T-helper 2 cell treated with Interferon-gamma antibody and Interleukin-4, amounts not matched to agents 5 μg/mL and 100 μg/mL, for 36 hours (primary cell): ENCODE measurements at regions not wholly inside any gene's neighbourhood (a gene's known extent, or its start where the extent isn't known, plus 50 kb on each side); places are given as distances from the start of the nearest gene placed in this dataset.

Experiments
- DNase-seq: peaks from one replicate; pipeline ENCODE4 v3.0.0; 2021; ENCODE audit warnings: low spot score
- H3K27ac Mint-ChIP-seq: one replicate; pipeline ENCODE4 v1.8.0; 2021; ENCODE audit warnings: mild to moderate bottlenecking, mixed read lengths
- H3K27me3 Mint-ChIP-seq: one replicate; pipeline ENCODE4 v1.8.0; 2021; ENCODE audit warnings: low read depth, mixed read lengths
- H3K36me3 Mint-ChIP-seq: one replicate; pipeline ENCODE4 v1.8.0; 2021; ENCODE audit warnings: low read depth, mixed read lengths
- H3K4me1 Mint-ChIP-seq: one replicate; pipeline ENCODE4 v1.8.0; 2021; ENCODE audit warnings: low read depth, mixed read lengths
- H3K4me3 Mint-ChIP-seq: one replicate; pipeline ENCODE4 v1.8.0; 2022; ENCODE audit warnings: mild to moderate bottlenecking, moderate library complexity, mixed read lengths
- H3K9me3 Mint-ChIP-seq: one replicate; pipeline ENCODE4 v1.8.0; 2021; ENCODE audit warnings: mixed read lengths

DNA sequence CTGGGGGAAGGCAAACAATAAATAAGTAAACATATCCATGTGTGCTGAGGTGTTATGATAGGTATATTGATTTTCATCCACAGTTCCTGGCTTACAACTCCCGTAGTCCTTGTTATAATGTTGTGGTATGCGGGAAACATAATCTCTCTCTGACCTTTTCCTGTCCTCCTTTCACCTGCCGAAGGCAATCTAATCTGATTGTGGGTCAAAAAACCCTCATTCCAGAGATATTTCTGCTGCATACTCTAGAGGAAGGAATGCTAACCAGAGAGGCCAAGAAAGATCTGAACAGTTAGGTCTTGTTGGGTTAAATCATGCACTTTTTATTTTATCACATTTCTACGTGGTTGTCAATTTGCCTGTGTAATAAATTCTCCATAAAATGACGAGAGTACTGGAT, 383.6 kb upstream of the SEMA6D start:
- no peak overlapping the region for H3K4me3 Mint-ChIP-seq

DNA sequence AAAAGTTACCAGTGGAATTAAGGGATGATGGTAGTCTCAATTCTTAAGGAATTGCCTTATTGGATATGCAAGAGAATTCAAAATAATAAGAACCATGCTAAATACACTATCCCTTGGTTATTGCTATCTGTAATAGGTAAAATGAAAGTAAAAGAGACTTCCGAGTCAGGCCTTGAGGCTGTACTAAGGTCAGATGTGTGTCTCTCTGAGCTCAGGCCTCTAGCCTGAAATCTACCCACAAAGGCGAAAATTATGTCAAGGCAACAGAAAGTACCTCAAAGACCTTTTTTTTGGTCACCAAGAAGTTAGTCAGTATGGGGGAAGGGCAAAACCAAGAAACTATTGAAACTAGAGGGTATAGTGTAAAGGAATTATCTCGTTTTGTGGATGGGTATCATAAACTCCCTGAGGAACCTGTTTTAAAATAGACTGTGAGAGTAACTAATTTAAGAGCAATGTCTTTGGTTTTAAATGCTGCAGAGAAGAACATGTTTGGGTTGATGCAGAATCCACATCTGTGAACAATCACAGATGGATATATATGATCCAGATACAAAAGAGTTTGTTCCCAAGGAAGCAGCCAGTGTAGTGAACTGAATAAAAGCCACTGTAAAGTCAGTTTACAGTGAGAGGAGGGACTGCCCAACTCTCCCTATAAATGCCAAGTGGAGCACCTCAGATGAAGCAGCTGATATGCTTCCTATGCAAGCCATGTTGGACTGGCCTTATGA, 382.3 kb upstream of the SEMA6D start:
- Mint-ChIP-seq H3K36me3 (no peaks in the 10 kb centered on the region), H3K27me3 (no peaks in the 10 kb centered on the region), H3K4me3 (no peak overlapping the region), H3K27ac (no peak overlapping the region), H3K4me1 (no peaks in the 10 kb centered on the region), H3K9me3 (peaks cover 13% of the 10 kb centered on the region)
- DNase-seq, result no peak

More for the DNA sequence above, 383.6 kb upstream of the SEMA6D start:
- Mint-ChIP-seq H3K36me3 (no peaks in the 10 kb centered on the region), H3K9me3 (peaks cover 18% of the 10 kb centered on the region), H3K4me1 (no peaks in the 10 kb centered on the region), H3K27me3 (no peaks in the 10 kb centered on the region), H3K27ac (no peak overlapping the region)
- no peak for DNase-seq

DNA sequence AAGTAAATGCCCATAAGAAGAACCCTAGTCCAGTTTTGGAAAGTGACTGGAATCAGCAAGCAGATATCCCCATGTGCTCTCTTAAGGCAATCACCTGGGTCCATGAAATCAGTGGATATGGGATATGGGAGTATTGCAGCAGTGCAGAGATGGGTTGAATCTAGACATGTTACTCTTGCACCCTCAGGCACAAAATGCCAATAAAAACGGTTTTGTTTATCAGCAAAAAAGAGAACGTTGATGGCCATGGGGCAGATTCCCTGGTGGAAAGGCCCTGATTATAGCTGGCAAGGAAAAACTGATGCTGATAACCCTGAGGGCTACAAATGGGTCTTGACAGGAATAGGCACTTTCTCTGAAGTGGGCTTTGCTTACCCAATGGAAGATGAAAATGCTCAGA, 380.2 kb upstream of the SEMA6D start:
- peaks cover 10% of the 10 kb centered on the region for H3K9me3 Mint-ChIP-seq
- H3K4me1 Mint-ChIP-seq, result no peaks in the 10 kb centered on the region
- no peak overlapping the region for H3K4me3 Mint-ChIP-seq
- no peaks in the 10 kb centered on the region for H3K36me3 Mint-ChIP-seq
- no peaks in the 10 kb centered on the region for H3K27me3 Mint-ChIP-seq
- no peak for DNase-seq
- H3K27ac Mint-ChIP-seq, result no peak overlapping the region

DNA sequence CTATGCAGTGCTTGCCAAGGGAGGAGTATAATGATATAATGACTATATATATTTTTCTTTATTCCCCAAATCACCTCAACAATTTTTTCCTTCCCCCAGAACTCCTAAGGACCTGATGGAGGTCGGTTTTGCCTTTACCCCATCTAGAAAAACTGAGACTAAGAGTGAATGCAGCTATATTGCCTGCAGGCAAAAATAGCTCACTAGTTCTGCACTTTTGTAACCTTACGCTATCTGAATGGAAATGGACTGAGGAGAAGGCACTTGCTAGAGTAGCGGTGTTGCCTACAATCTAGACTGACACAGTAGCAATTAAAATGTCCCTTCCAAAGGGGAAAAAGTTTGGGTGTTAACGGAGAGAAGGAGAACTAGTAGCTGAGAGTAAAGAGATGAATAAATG, 379.5 kb upstream of the SEMA6D start:
- Mint-ChIP-seq H3K4me3 (no peak overlapping the region), H3K4me1 (no peaks in the 10 kb centered on the region), H3K27me3 (no peaks in the 10 kb centered on the region), H3K36me3 (no peaks in the 10 kb centered on the region), H3K9me3 (peaks cover 10% of the 10 kb centered on the region), H3K27ac (no peak overlapping the region)
- no peak for DNase-seq

DNA sequence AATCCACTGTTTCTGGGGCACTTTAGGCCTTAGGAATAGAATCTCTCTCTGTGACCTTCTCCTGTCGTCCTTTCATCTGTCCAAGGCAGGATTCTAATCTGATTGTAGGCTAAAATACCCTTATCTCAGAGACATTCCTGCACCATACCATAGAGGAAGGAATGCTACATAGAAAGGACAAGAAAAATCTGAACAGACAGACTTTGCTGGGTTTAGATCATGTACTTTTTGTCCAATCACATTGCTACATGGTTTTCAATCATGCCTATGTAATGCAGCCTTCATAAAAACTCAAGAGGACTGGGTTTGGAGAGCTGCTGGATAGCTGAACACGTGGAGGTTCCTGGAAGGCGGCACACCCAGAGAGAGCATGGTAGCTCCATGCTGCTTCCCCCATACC, 378.5 kb upstream of the SEMA6D start:
- H3K27me3 Mint-ChIP-seq, result no peaks in the 10 kb centered on the region
- no peak overlapping the region for H3K27ac Mint-ChIP-seq
- H3K36me3 Mint-ChIP-seq, result no peaks in the 10 kb centered on the region
- H3K9me3 Mint-ChIP-seq, result peaks cover 10% of the 10 kb centered on the region
- DNase-seq, result no peak
- no peaks in the 10 kb centered on the region for H3K4me1 Mint-ChIP-seq
- no peak overlapping the region for H3K4me3 Mint-ChIP-seq

DNA sequence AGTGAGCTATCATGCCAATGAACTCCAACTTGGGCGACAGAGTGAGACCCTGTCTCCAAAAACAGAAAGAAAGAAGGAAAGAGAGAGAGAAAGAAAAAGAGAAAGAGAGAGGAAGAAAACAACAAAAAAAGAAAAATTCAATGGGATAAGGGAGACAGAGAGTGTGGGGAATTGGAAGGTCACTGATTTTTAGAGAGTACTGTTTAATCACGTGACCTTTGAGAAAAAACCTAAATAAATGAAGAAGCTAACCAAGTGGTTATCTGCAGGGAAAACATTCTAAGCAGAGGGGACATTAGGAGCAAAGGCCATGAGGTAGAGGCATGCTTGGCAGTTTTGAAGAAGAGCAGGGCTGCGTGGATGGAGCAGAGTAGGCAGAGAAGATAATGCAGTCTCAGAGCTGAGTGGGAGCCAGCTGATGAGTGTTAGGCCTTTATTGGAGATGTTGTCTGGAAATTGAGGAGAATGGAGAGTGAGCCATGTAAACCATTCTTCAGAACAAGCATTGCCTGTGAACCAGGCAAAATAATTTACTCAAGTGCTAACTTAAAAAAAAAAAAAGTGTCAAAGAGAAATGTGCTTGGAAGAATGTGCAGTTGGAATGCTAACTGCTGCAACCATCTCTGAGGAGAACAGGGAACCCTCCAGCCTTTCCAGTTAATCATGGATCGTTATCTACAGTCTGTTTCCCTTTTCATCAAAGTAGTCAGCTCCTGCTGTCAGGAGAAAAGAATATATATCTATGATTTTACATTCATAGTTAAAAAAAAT, 377.3 kb upstream of the SEMA6D start:
- peaks cover 7% of the 10 kb centered on the region for H3K9me3 Mint-ChIP-seq
- no peaks in the 10 kb centered on the region for H3K36me3 Mint-ChIP-seq
- no peaks in the 10 kb centered on the region for H3K4me1 Mint-ChIP-seq
- DNase-seq, result no peak
- H3K4me3 Mint-ChIP-seq, result no peak overlapping the region
- no peaks in the 10 kb centered on the region for H3K27me3 Mint-ChIP-seq
- no peak overlapping the region for H3K27ac Mint-ChIP-seq

DNA sequence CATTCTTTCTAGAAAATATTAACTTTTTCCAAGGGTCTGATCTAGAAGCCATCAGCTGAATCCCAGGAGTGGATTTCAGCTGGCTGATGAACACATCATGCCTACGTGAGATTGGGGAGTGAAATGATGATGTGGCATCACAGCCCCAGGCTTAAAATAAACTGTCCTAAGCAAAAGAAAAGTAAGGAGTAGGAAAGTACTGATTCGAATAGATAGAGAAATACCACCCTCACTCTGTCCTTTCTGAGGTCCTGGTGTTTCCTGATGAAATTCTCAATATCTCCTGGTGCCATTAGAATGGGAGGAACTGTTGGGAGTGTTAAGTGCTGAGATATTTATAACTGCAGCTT, 376.8 kb upstream of the SEMA6D start:
- Mint-ChIP-seq H3K9me3 (peaks cover 4% of the 10 kb centered on the region), H3K27me3 (no peaks in the 10 kb centered on the region), H3K4me3 (no peak overlapping the region), H3K27ac (no peak overlapping the region), H3K4me1 (no peaks in the 10 kb centered on the region), H3K36me3 (no peaks in the 10 kb centered on the region)
- no peak for DNase-seq

DNA sequence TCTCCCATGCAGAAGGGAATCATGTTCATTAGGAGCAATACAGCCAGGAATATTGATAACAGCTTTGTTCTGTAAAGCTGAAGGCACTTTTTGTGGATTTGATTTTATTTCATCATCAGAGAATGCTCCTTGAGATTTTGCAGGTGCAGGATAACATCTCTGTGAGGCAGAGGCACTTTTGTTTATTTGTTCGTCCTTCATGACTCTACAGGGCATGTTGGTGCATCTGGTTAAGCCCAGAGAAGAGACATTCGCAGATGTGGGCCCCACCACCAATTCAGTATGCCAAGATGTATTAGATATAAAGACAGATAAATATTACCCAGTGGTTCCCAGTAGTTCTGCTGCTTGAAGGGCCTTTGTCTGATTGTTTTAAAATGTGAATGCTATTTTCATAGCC, 368.1 kb upstream of the SEMA6D start:
- H3K36me3 Mint-ChIP-seq, result no peaks in the 10 kb centered on the region
- no peaks in the 10 kb centered on the region for H3K4me1 Mint-ChIP-seq
- DNase-seq, result no peak
- no peaks in the 10 kb centered on the region for H3K27me3 Mint-ChIP-seq
- no peak overlapping the region for H3K4me3 Mint-ChIP-seq
- no peak overlapping the region for H3K27ac Mint-ChIP-seq
- no peaks in the 10 kb centered on the region for H3K9me3 Mint-ChIP-seq

DNA sequence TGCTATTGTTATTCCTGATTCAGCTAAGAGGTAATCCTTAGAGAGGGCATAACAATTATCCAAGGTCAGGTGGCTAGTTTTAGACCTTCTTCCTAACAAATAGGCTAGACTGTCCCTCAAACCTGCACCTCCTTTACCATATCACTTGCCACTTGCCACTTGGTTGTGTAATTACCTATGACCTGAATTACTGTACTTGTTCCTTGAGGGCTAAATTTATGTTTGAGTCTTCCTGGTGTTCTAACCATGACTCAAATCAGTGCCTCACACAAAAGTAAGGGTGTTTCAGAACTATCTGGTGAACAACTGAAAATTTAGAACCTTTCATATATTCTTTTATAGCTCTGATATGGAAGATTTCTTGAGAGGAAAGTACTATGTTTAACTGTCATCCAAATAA, 365.8 kb upstream of the SEMA6D start:
- H3K4me1 Mint-ChIP-seq, result no peaks in the 10 kb centered on the region
- H3K4me3 Mint-ChIP-seq, result no peak overlapping the region
- no peaks in the 10 kb centered on the region for H3K27me3 Mint-ChIP-seq
- H3K27ac Mint-ChIP-seq, result no peak overlapping the region
- H3K9me3 Mint-ChIP-seq, result no peaks in the 10 kb centered on the region
- no peaks in the 10 kb centered on the region for H3K36me3 Mint-ChIP-seq
- DNase-seq, result no peak

DNA sequence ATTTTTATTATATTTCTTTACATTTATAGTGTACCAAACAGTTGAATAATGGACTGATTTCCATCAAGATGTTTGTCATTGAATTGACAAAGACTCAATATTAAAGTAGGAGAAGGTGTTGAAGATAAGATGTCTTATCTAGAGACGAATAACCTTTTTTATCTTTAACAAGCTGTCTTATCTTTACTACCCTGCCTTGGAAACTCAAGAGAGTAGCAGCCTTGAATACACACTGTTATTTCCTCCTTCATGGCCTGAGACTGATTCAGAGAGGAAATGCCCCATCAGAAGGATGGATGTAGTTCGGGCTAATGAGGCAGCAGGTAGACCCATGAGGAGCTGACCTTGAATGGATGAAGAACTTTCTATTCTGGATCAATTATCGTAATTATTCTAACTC, 365.1 kb upstream of the SEMA6D start:
- Mint-ChIP-seq H3K4me3 (no peak overlapping the region), H3K4me1 (no peaks in the 10 kb centered on the region), H3K27ac (no peak overlapping the region), H3K9me3 (no peaks in the 10 kb centered on the region), H3K27me3 (no peaks in the 10 kb centered on the region), H3K36me3 (no peaks in the 10 kb centered on the region)
- no peak for DNase-seq

DNA sequence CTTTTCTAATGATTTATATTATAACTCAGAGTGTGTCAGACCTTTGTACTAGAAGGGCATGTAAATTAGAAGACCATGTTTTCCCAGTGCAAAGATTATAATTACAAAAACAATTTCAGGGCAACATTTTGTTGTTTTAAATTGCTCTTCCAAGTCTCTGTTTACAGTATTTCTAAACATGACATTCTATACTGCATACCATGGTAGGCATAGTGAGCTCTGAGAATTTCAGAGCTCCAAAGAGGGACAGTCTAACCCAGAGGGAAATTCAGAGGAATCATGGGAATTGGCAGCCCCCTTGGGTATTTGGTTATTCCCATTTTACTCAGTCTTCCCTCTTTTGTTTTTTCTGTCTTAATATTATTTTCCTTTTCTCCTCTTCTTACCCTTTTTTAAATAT, 361.5 kb upstream of the SEMA6D start:
- Mint-ChIP-seq H3K27me3 (no peaks in the 10 kb centered on the region), H3K4me3 (no peak overlapping the region), H3K27ac (no peak overlapping the region), H3K4me1 (no peaks in the 10 kb centered on the region), H3K9me3 (peaks cover 3% of the 10 kb centered on the region), H3K36me3 (no peaks in the 10 kb centered on the region)
- DNase-seq, result no peak

DNA sequence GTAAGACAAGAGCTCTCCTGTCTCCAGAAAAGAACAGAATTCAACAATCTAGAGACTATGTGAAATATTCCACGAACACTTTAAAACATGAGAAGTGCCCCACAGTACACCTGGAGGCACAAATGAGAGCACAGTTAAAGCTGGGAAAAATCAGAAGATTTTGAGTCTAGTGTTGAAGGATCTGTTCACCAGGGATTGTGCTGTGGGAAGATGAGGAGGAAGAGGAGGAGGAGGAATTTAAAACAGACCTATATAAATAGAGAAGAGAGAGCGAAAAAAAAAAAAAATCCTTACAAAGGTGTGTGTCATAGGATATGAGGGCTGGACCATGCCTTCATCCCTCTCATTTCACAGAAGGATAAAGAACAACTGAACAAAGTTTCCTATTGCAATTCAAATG, 361.0 kb upstream of the SEMA6D start:
- Mint-ChIP-seq H3K27ac (no peak overlapping the region), H3K4me1 (no peaks in the 10 kb centered on the region), H3K4me3 (no peak overlapping the region), H3K36me3 (no peaks in the 10 kb centered on the region), H3K9me3 (peaks cover 3% of the 10 kb centered on the region), H3K27me3 (no peaks in the 10 kb centered on the region)
- DNase-seq, result no peak

DNA sequence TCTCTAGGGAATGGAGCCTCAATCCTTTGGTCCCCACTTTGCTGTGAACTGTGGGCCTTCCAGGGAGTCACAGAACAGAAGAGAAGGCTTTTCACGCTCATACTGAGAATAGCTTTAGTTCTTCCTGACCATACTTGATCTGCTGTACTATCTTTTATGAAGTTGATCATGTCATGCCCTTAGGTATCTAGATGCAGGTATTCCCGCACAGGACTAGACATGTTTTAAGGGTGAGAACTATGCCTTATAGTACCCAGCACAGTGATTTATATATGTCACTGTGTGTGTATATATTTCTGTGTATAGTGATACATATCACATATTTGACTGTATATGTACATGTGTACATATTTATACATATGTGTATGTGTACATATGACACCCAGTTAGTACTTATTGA, 358.4 kb upstream of the SEMA6D start:
- no peak for DNase-seq
- Mint-ChIP-seq H3K27ac (no peak overlapping the region), H3K4me3 (no peak overlapping the region), H3K9me3 (peaks cover 3% of the 10 kb centered on the region), H3K27me3 (no peaks in the 10 kb centered on the region), H3K36me3 (no peaks in the 10 kb centered on the region), H3K4me1 (no peaks in the 10 kb centered on the region)

DNA sequence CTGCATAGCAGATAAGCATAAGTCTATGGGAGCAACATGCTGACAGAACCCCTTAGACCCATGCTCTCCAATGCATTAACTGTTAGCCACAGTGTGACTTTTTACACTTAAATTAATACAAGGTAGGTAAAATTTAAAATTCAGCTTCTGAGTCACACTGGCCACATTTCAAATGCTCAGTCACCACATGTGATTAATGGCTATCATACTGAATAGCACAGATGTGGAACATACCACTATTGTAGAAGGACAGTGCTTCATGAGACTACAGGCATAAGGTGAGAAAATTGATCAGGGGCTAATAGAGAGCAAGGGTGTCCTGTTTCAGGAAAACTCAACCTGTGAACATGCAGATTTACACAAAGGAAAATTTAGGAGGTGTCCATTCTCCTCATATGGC, 357.0 kb upstream of the SEMA6D start:
- no peaks in the 10 kb centered on the region for H3K4me1 Mint-ChIP-seq
- no peaks in the 10 kb centered on the region for H3K36me3 Mint-ChIP-seq
- no peak overlapping the region for H3K27ac Mint-ChIP-seq
- no peak overlapping the region for H3K4me3 Mint-ChIP-seq
- peaks cover 7% of the 10 kb centered on the region for H3K9me3 Mint-ChIP-seq
- DNase-seq, result no peak
- no peaks in the 10 kb centered on the region for H3K27me3 Mint-ChIP-seq
